GM18517 (cell line): ENCODE measurements at regions not wholly inside any gene's neighbourhood (a gene's known extent, or its start where the extent isn't known, plus 50 kb on each side); places are given as distances from the start of the nearest gene placed in this dataset.

Experiments used
- ATAC-seq: cut with Tn5 transposase; IDR thresholded peaks from one replicate; pipeline ENCODE4 v1.9.1; 2021; ENCODE audit warnings: mild to moderate bottlenecking, moderate library complexity; ENCODE audit not compliant: unreplicated experiment

DNA sequence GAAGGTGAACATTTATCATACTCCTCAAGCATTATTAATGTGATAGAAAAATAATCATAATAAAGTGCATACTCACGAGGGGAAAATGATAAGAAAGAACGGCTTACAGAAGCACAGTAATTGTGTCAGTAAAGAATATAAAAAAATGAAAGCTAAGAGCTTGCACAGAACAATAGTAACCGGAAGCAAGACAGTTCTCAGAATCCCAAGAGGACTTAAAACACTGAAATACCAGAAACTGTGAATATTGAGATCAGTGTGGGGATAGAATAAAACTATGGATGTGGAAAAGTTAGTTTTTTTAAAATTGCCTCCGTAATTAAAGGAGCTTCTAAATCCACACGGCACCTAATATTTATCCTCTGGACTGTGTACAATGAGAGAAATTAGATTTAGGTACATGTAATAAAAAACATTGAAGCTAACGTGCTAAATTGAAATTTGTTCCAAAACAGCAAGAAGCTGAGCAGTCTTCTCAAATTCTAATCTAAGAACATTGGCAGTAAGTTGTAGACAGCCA lies 482.7 kb downstream of the SLITRK6 start:
- ATAC-seq: no peak

DNA sequence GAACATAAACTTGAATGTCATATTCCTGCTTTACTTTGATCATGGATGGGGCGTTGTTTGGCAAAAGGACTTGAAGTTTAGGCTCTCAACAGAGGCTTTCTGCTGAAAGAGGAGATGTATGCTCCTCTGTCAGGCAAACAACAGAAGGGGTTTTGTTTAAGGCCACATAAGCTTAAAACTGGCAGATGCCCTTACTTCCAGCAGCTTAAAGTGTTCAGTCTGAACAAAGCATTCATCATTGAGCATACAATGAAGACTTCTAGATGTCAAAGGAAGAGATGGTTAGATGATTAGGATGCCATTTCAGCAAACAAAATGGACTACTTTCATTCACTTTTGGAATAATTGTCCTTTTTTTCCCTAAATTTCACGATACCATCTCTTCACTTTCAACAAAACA lies 484.5 kb downstream of the SLITRK6 start:
- no peak for ATAC-seq

DNA sequence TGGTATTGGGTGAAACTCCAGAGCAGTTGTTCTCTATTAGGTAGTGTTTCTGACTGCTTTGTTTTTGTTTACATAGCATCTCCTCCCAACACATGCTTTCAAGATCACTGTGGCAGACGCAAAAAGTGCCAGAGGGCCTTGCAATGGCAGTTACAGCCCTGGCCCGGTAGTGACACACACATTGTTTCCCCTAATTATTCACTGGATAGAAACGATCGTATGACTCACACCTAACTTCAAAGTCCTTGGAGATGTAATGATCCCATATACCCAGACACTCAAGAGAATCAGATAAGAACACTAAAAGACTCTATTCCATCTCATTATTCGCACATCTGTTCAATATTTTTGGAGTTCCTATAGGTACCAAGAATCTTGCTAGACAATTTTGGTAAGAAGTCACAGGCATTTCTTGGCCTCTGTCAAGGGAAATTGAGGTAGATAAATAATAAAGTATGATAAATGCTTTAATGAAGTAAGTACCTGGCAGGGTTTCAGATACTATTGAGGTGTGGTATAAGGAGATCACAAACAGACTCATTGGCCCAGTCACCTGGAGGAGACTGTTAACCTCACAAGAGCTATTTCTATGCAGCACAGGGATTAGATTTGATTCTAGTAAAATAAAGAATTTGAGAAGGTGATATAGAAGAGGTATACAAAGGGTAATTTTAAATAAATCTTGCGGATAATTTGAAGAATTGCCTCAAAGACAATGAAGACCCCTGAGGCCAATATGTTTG lies 485.3 kb downstream of the SLITRK6 start:
- no peak for ATAC-seq

DNA sequence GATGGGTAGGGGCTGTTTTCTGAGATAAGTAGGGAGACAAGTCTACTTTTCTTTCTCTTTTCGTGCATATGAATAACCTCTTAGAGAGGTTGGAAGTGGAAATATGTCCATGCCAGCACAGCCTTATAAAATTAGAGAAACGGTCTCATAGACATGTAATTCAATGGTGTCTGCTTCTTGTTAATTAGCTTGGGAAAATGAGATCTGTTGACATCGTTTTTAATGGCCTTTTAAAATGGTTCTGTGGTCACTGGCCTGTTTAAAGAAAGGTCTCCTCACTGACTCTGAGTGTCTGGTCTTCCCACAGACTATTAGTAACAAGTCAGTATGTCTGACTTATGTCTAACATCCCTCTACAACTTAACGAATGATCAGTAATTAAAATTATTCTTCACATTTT lies 487.1 kb downstream of the SLITRK6 start:
- no peak for ATAC-seq

DNA sequence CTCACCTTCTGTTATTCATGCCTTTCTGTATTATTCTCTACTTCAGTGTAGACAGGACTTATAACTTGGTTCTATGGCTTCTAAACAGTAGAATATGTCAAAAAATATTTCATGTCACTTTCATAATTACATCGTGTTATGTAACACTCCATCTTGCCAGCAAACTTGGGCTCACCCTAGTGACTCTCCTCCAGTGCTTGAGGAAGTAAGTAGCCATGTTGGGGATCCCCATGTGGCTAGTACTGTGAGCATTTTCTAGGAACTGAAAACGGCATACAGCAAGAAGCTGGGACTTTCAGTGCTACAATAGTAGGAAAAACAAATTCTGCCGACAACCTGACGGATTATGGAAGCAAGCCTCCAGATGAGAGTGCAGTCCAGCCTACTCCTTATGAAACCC lies 495.6 kb downstream of the SLITRK6 start:
- no peak for ATAC-seq

DNA sequence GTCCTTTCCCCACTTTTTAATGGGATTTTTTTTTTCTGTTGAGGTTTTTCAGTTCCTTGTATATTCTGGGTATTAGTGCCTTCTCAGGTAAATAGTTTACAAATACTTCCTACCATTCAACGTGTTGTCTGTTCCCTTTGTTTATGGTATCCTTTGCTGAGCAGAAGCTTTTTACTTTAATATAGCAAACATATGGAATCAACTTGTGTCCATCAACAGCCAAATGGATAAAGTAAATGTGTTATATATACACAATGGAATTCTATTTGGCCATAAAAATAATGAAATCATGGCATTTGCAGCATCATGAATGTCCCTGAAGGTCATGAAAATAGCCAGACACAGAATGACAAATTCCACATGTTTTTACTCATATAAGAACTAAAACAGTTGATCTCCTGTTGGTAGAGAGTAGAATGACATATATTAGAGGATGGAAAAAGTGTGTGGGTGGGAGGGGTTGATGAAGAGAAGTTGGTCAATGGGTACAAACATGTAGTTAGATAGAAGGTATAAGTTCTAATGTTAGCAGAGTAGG lies 500.8 kb downstream of the SLITRK6 start:
- ATAC-seq: no peak

DNA sequence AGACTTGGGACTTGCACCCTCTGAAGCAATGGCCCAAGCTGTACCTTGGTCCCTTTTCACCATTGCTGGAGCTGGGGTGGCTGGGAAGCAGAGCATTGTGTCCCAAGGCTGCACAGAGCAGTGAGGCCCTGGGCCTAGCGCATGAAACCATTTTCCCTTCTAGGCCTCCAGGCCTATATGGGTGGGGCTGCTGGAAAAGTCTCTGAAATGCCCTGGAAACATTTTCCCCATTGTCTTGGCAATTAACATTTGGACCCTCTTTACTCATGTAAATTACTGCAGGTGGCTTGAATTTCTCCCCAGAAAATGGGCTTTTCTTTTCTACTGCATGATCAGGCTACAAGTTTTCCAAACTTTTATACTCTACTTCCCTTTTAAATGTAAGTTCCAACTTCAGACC lies 510.5 kb downstream of the SLITRK6 start:
- no peak for ATAC-seq

DNA sequence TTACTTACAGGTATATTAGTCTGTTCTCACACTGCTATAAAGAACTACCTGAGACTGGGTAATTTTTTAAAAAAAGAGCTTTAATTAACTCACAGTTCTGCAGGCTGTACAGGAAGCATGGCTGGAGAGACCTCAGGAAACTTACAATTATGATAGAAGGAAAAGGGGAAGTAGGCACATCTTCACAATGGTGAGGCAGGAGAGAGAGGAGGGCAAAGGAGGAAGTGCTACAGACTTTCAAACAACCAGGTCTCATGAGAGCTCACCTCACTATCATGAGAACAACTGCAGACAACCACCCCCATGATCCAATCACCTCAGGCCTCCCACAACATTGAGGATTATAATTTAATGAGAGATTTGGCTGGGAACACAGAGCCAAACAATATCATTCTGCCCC lies 511.7 kb downstream of the SLITRK6 start:
- no peak for ATAC-seq

DNA sequence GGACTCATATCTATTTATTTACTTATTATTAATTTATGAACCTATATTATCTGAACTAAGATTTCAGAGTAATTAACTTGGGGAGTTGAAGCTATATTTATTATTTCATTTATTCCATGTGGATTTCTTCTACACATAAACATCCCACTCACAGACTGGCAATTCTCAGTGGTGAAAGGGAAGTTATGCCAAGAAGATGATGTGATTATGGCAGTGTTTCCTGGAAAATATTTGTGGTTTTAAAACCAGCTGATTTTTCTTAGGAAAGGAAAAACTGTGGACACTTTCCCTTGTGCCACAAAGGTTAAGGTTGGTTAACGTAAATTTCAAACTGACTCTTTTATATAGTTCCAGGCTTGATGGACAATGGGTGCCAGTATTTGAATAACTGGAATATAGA lies 513.1 kb downstream of the SLITRK6 start:
- no peak for ATAC-seq

DNA sequence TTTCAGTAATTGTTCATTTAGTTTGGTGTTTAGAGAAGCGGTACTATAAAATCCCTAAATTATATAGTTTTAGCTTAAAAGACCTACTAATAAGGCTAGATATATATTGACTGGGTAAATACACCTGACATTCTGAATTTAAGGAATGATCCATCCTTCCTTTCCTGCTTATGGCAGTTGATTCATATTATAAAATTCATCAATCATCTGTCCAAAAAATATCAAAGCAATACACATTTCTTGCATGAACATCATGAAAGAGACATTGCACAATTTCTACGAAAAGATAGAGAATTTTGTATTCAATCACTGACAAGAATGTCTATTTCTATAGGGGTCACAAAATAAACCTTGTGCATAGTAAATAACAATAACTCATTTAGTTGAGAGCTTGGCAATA lies 514.9 kb downstream of the SLITRK6 start:
- no peak for ATAC-seq

DNA sequence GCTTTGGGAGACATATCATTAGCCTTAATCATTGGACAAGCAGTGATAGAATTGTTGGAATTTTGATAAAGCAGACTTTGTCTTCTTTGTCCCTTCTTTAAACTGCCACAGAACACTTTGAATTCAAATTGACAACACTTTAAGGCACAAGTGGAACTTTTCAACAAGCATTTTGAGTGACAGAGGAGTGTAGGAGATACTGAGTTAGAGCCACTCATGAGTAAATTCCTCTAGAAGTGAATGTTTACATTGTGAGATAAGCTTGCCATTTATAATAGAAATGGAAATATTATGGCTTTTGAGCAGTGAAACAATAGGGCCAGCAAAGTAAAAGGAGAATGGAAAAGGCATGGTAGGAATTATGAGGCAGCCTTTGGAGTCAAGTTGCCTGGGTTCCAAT lies 515.8 kb downstream of the SLITRK6 start:
- ATAC-seq: no peak

DNA sequence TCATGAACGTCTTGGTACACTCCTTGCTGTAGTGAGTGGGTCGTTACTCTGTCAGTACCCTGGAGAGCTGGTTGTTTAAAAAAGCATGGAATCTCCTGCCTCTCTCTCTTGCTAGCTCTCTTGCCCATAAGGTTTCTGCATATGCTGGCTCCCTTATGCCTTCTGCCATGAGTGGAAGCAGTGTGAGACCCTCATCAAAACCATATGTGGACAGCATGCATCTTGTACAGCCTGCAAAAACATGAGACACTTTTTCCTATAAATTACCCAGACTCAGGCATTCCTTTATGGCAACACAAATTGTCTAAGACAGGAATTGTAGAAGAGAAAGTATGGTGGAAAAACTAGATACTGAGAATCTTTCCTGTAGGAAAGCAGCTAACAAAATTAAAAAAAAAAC lies 516.3 kb downstream of the SLITRK6 start:
- no peak for ATAC-seq

DNA sequence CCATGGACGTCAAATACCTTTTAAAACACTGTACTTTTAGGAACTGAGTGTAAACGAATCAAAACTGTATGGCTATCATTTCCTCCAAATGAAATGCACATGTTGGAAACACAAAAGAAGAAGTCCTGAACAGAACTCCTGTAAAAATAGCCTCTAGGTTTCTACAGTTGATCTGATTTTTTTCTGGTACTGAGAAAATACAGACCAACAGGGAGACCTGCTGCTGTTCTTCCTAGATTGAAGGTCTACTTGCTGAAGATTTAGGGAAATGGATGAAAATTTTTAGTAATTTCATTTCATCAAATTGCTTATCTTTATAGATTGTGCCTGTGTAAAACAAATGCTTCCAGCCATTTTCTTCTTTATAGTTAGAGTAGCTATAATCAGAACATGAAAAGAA lies 520.4 kb downstream of the SLITRK6 start:
- ATAC-seq: no peak

DNA sequence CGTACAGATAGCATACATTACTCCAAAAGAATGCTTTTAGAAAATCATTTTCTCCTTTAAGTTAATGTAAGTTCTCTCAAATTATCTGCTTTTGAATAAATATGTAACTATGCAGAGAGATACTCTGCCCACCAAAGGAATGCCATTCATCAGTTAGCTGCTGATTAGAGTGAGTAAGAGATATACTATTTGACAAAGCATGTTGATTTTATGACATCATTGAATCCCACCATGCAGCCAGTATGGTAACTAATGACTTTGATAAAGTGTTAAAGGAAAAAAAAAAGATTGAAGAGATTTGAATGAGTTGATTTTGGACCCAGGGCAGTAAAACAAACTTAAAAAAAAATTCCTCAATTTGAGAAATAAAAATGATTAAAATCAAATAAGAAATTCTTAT lies 521.5 kb downstream of the SLITRK6 start:
- no peak for ATAC-seq

DNA sequence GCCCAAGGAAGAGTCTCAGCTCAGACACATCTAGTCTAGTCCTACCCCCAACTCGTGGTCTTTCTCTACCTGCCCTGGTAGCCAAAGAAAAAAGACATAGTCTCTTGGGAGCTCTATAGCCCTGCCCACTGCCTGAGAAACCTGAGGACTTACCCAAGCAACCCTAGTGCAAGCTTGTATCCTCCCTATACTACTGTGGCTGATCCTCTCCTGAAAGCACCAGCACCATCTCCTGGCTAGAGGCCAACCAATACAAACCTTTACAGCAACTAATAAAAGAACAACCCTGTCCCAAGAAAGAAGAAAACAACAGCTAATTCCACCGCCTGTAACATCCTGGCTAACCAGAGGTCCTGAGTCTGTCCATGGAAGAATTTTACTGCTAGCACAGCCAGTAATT lies 532.4 kb downstream of the SLITRK6 start:
- ATAC-seq: no peak

DNA sequence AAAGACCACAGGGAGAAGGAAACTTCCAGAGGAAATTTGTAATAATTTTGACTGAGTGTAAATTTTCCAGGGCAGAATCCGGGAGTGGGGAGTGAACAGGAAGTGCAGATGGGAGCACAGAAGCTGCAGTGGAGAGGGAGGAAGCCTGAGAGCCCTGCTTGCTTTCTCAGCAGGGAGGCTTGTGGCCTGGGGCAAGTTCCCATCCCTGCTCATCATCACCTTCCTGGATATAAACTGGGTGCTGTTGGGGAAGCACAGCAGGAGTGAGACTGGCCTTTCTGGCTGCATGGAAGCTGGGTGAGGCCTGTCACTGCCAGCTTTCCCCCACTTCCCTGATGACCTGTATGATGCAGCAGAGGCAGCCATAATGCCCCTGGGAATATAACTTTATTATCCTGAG lies 532.9 kb downstream of the SLITRK6 start:
- ATAC-seq: no peak

DNA sequence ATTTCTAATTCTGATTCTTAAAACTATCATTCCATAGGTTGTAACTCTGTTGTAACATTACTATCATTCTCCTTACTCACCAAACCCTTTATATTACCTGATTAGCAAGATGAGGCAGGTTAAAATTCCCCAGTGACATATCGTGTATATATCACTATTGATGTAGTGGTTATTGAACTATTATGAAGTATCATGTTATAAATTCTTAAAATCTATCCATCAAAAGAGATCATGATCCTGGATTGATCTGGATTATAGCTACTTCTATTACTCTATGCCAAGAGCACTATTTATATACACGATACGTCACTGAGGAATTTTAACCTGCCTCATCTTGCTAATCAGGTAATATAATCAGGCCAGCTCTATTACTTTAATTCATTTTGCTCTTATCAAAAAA lies 533.9 kb downstream of the SLITRK6 start:
- no peak for ATAC-seq

DNA sequence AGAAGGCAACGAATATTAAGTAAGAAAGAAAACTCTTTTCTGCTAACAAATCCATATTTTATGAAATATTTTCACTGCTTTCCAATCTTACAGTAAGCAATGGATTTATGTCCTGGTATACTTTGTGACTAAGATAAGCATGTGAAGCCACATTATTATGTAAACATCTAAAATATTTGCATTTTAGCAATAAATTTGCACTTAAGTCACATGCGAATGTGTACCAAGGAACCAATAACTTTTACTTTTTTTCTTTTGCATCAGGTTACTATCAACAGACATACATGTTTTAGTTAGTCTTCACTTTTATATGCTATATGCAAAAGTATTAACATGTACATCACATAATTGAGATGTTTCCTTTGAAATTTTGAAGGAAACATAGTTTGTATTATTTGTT lies 536.7 kb downstream of the SLITRK6 start:
- ATAC-seq: no peak

DNA sequence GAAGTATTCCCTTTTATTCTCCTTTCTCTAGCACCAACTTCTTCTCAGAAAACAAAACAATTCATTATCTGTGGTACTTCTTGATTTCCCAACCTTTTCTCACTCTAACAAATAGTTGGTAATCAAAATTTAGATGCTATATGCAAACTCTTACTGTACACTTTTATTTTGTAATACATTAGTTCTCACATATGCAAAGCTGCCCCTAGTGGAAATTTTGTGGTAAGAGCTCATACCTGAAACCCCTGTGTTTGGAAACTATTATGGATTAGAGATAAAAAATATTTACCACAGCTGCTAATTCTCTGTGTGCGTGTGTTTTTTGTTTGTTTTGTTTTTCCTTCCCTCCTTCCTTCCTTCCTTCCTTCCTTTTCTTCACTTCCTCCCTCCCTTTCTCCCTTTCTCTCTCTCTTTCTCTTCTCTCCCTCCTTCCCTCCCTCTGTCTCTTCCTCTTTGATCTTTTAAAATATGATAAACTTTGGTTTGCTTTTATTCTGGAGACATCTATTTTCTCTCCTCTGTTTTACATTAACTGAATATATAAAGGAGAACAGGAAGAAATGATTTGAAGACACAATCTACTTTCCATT lies 537.4 kb downstream of the SLITRK6 start:
- no peak for ATAC-seq

DNA sequence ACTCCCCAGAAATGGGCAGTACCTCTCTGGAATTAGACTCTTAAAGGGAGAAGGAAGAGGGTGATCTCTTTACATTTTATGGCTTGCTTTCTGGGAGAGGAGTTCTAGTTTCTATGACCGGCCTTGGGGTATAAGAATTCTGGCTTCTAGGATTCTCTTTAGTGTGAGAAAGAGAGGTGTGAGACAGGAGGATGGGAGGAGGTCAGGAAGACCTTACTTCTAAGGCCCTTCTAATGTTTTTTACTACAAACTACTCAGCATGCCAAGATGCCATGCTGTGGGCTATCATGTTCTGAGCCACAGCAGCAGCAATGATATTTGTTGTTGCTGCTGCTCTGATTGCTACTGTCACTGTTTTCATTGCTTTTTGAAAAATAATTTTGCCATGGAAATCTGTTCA lies 538.3 kb downstream of the SLITRK6 start:
- ATAC-seq: no peak

DNA sequence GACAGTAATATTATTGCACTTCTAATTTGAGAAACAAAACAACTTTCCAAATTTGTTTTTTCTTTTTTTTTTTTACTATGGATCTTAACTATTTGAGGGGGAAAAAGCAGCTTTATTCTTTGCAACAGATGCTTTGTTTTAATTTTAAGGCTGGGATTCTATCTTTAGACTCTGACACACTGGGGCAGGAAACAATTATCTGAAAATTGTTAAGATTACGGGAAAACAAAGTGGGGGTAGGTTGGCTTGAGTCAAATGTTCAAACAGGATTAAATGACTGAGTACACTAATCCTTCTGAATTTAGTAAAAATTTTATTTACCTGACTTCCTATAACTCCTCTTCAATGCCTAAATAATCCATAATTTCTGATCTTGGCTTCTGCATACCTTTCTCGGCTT lies 543.2 kb downstream of the SLITRK6 start:
- no peak for ATAC-seq

DNA sequence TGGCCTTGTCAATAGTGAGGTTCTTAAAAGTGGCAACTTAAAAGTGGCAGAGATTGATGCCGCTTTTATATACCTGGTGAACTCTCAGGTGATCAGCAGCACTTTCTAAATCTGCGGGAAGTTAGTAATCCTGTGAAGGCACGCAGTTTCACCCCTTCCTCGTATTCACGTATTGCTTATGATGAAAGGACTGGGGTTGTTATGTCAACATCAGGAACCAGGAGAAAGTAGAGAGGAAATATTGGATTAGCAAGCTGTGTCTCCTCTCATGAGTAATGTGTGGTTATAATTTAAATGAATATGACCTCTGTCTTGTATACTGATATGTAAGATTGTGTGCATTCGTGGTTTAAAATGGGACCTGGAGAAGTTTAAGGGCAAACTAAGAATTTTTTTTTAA lies 544.6 kb downstream of the SLITRK6 start:
- no peak for ATAC-seq

DNA sequence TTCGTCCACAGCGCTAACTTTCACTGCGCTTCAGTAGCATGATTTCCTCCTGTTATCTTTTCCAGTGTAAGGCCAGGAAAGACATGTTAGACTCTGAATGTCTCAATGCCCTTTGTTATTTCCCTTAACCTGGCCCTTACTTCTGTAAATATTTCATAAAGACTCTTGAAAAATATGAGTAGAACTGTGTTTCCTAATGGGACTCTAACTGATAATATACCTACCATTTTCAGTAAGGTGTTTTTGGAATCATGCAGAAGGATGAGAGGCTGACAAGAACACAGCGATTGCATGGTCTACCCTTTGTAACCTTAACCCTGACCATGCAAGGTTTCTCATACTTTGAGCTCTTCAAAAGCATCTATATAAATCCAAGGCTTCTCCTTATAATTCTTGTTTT lies 550.1 kb downstream of the SLITRK6 start:
- no peak for ATAC-seq
